Peyer's patch (tissue), 4 donors: ENCODE measurements at regions not wholly inside any gene's neighbourhood (a gene's known extent, or its start where the extent isn't known, plus 50 kb on each side); places are given as distances from the start of the nearest gene placed in this dataset.

Source experiments
- DNase-seq, 3 donors: peaks; one replicate each; pipeline ENCODE4 v3.0.0-alpha.2; 2017 to 2019
- H3K27ac ChIP-seq, 4 donors: fragments of 200-600 bp; sonication (generic); one replicate each; pipeline ENCODE4 v1.5.1; 2016 to 2019
- H3K27me3 ChIP-seq, 2 donors: fragments of 200-600 bp; sonication (generic); one replicate each; pipeline ENCODE4 v1.5.1; 2019
- H3K36me3 ChIP-seq, 3 donors: fragments of 200-600 bp; sonication (generic); one replicate each; pipeline ENCODE4 v1.5.1; 2016 to 2019
- H3K4me1 ChIP-seq, 4 donors: fragments of 200-600 bp; sonication (generic); one replicate each; pipeline ENCODE4 v1.5.1; 2016 to 2019
- H3K4me3 ChIP-seq, 4 donors: fragments of 200-600 bp; sonication (generic); 1 replicate in 3 of 4; 2 replicates in 1 of 4; pipeline ENCODE4 v1.5.1; 2016 to 2019; ENCODE audit warnings: mild to moderate bottlenecking in 1 of 4
- H3K9me3 ChIP-seq, 4 donors: fragments of 200-600 bp; sonication (generic); one replicate each; pipeline ENCODE4 v1.5.1; 2016 to 2019; ENCODE audit warnings: mild to moderate bottlenecking in 1 of 4
- POLR2A ChIP-seq, 2 donors: fragments of 450-650 bp; IDR thresholded peaks; one replicate each; pipeline ENCODE4 v1.5.1; 2017; ENCODE audit warnings: antibody characterized with exemption in 2 of 2, mild to moderate bottlenecking in 2 of 2, moderate library complexity in 2 of 2
- TF ChIP-seq, protein P1 (sequence below), 6 experiments: fragments of 450-650 bp in 4 of 6; fragments of 200-600 bp in 2 of 6; sonication (generic) in 1 of 6; IDR thresholded peaks; one replicate each; pipeline ENCODE4 v1.5.1; 2017 to 2019; ENCODE audit warnings: antibody characterized with exemption in 6 of 6, mild to moderate bottlenecking in 3 of 6, moderate library complexity in 1 of 6

- H3K36me3 ChIP-seq = no peaks in the 10 kb centered on the region
- H3K27ac ChIP-seq = no peak overlapping the region
- H3K27me3 ChIP-seq = no peaks in the 10 kb centered on the region
- no peak for TF ChIP-seq POLR2A (IDR thresholded peaks at IDR 0.05)
- TF ChIP-seq, protein P1, sequence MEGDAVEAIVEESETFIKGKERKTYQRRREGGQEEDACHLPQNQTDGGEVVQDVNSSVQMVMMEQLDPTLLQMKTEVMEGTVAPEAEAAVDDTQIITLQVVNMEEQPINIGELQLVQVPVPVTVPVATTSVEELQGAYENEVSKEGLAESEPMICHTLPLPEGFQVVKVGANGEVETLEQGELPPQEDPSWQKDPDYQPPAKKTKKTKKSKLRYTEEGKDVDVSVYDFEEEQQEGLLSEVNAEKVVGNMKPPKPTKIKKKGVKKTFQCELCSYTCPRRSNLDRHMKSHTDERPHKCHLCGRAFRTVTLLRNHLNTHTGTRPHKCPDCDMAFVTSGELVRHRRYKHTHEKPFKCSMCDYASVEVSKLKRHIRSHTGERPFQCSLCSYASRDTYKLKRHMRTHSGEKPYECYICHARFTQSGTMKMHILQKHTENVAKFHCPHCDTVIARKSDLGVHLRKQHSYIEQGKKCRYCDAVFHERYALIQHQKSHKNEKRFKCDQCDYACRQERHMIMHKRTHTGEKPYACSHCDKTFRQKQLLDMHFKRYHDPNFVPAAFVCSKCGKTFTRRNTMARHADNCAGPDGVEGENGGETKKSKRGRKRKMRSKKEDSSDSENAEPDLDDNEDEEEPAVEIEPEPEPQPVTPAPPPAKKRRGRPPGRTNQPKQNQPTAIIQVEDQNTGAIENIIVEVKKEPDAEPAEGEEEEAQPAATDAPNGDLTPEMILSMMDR (IDR thresholded peaks at IDR 0.05) = no peak
- no peak overlapping the region for H3K4me3 ChIP-seq
- no peaks in the 10 kb centered on the region for H3K4me1 ChIP-seq
- H3K9me3 ChIP-seq = no peaks in the 10 kb centered on the region
- DNase-seq = no peak
These were observed 615.3 kb downstream of the TFAP2A start for GRCh38 chr6:9799582-9799981.

DNA sequence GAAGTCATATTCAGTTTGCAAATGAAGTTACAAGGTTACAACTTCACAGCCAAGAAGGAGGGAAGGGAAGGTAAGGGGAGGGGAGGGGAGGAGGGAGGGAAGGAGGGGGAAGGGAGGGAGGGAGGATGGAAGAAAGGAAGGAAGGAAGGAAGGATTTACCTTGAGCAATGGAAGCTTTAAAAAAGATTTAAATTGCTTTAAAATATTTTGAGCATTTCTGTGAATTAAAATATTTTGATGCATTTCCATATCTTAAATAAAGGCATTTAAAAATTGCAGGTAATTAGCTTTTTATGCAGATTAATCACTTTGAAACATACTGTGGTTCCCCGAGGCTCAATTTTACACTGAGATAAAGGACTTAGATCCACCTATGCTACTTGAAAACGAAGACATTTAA lies 618.0 kb downstream of the TFAP2A start:
- Histone ChIP-seq H3K4me3 (no peak overlapping the region), H3K9me3 (no peaks in the 10 kb centered on the region), H3K27ac (no peak overlapping the region), H3K27me3 (no peaks in the 10 kb centered on the region), H3K36me3 (no peaks in the 10 kb centered on the region), H3K4me1 (no peaks in the 10 kb centered on the region)
- no peak for DNase-seq
- no peak for TF ChIP-seq POLR2A (IDR thresholded peaks at IDR 0.05)
- TF ChIP-seq, protein P1 (IDR thresholded peaks at IDR 0.05) = no peak

GRCh38 chr6:9795880-9796279 lies 619.0 kb downstream of the TFAP2A start:
- TF ChIP-seq, protein P1 (IDR thresholded peaks at IDR 0.05) = no peak
- no peak for TF ChIP-seq POLR2A (IDR thresholded peaks at IDR 0.05)
- H3K4me3 ChIP-seq = no peak overlapping the region
- no peaks in the 10 kb centered on the region for H3K36me3 ChIP-seq
- no peaks in the 10 kb centered on the region for H3K27me3 ChIP-seq
- DNase-seq = no peak
- H3K9me3 ChIP-seq = no peaks in the 10 kb centered on the region
- H3K4me1 ChIP-seq = no peaks in the 10 kb centered on the region
- no peak overlapping the region for H3K27ac ChIP-seq

DNA sequence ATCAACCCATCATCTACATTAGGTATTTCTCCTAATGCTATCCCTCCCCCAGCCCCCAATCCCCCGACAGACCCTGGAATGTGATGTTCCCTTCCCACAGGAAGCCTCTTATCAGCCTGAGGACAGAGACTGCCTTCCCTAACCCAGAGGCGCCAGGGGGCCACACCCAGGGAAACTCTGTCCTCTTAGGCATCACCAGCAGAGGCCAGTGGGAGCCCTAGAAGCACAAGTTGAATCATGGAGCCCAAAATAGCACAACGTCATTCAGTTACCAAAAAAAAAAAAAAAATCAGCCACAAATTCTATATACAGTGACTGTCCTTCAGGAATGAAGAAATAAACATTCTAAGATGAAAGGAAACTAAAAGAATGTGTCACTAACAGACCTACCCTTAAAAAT lies 625.7 kb downstream of the TFAP2A start:
- no peak for DNase-seq
- H3K36me3 ChIP-seq = no peaks in the 10 kb centered on the region

DNA sequence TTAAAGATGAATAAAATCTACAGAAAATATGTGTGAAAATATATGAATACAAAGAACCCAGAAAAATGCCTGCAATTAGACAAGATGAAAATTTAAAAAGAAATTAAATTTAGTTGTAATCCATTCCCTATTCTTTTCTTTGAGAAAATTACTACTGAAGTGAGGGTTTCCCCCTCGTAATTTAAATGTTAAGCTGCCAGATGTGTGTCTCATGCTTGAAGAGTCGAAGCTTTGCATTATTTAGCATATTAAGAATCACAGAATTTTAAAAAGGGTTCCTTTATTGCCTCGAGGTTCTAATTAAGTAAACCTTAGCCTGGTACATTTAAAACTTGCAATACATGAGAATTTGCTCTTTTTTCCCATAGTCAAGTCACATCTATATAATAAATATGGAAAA lies 630.1 kb downstream of the TFAP2A start:
- Histone ChIP-seq H3K36me3 (no peaks in the 10 kb centered on the region), H3K27ac (no peak overlapping the region), H3K27me3 (no peaks in the 10 kb centered on the region), H3K9me3 (no peaks in the 10 kb centered on the region), H3K4me3 (no peak overlapping the region), H3K4me1 (no peaks in the 10 kb centered on the region)
- TF ChIP-seq, protein P1 (IDR thresholded peaks at IDR 0.05) = no peak
- TF ChIP-seq POLR2A (IDR thresholded peaks at IDR 0.05) = no peak
- DNase-seq = no peak

More for the DNA sequence above, 625.7 kb downstream of the TFAP2A start:
- H3K27ac ChIP-seq = no peak overlapping the region
- no peaks in the 10 kb centered on the region for H3K27me3 ChIP-seq
- TF ChIP-seq, protein P1 (IDR thresholded peaks at IDR 0.05) = no peak
- TF ChIP-seq POLR2A (IDR thresholded peaks at IDR 0.05) = no peak
- no peak overlapping the region for H3K4me3 ChIP-seq
- no peaks in the 10 kb centered on the region for H3K4me1 ChIP-seq
- no peaks in the 10 kb centered on the region for H3K9me3 ChIP-seq

DNA sequence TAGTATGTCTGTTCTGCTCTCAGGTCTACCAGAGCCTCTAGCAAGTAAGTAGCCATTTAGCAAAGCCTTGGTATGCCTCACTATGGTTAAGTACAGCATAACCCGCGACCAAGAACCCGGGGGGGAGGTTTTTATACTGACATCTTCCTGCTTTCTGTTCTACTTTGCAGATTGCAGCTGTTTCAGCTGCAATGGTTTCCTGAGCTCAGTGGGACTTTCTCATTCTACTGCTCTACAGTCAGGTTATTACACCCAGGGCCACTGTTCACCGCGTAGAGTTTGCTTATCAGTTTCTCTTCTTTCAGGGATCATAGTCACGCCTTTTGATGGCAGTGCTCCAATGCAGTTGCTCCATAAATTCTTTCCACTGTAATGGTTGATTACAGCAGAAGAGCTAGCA lies 631.3 kb downstream of the TFAP2A start:
- H3K36me3 ChIP-seq = no peaks in the 10 kb centered on the region
- TF ChIP-seq, protein P1 (IDR thresholded peaks at IDR 0.05) = no peak
- no peak for TF ChIP-seq POLR2A (IDR thresholded peaks at IDR 0.05)
- H3K9me3 ChIP-seq = no peaks in the 10 kb centered on the region
- H3K27ac ChIP-seq = no peak overlapping the region
- no peak overlapping the region for H3K4me3 ChIP-seq
- no peak for DNase-seq
- H3K27me3 ChIP-seq = no peaks in the 10 kb centered on the region
- H3K4me1 ChIP-seq = no peaks in the 10 kb centered on the region
